ENCODE measurements at regions not wholly inside any gene's neighbourhood (a gene's known extent, or its start where the extent isn't known, plus 50 kb on each side); places are given as distances from the start of the nearest gene placed in this dataset.

- BruUV-seq (replicated peaks), result no TSS peak
- Histone ChIP-seq H2AFZ (ENCODE audit: low read length) (no peak overlapping the region), H3K36me3 (ENCODE audit: low read depth, low read length) (no peaks in the 10 kb centered on the region), H3K27ac (ENCODE audit: low read length) (no peak overlapping the region), H3K79me2 (ENCODE audit: low read length) (no peaks in the 10 kb centered on the region), H3K4me3 (ENCODE audit: low read length) (no peak overlapping the region), H3F3A (ENCODE audit: low read length, unreplicated experiment) (no peaks in the 10 kb centered on the region), H3K4me2 (ENCODE audit: low read length) (no peak overlapping the region), H3K9me2 (replicated peaks; ENCODE audit: low read length) (no peaks in the 10 kb centered on the region), H3K9ac (ENCODE audit: low read length) (no peak overlapping the region), H4K20me1 (ENCODE audit: low read length) (no peaks in the 10 kb centered on the region), H3K4me1 (ENCODE audit: insufficient read depth, low read length) (no peaks in the 10 kb centered on the region), H3K27me3 (ENCODE audit: low read length) (no peaks in the 10 kb centered on the region), H3K9me3 (ENCODE audit: low read length) (no peaks in the 10 kb centered on the region)
- DNase-seq, result no peak
- ChIA-PET POLR2A (ENCODE audit: unreplicated experiment) (no interaction called here), CTCF (no interaction called here)
- intact Hi-C loops (cut with micrococcal nuclease), result no loop called here
- TF ChIP-seq CTCF (conservative IDR thresholded peaks at IDR 0.05; ENCODE audit: low read depth, low read length) (no peak), EZH2 (IDR thresholded peaks at IDR 0.05; ENCODE audit: low read length, unreplicated experiment) (no peak), EZH2phosphoT487 (IDR thresholded peaks at IDR 0.05; ENCODE audit: borderline replicate concordance, low read length) (no peak)
- ATAC-seq, result no peak
Measured at GRCh38 chr2:155810411-155810810, 522.1 kb downstream of the NR4A2 start.

- H3K36me3 ChIP-seq (ENCODE audit: low read depth, low read length), result no peaks in the 10 kb centered on the region
- BruUV-seq (replicated peaks), result no TSS peak
- H3K9ac ChIP-seq (ENCODE audit: low read length), result no peak overlapping the region
- H3K9me3 ChIP-seq (ENCODE audit: low read length), result no peaks in the 10 kb centered on the region
- ATAC-seq, result no peak
- no peak overlapping the region for H3K27ac ChIP-seq (ENCODE audit: low read length)
- H2AFZ ChIP-seq (ENCODE audit: low read length), result no peak overlapping the region
- no peaks in the 10 kb centered on the region for H3K4me1 ChIP-seq (ENCODE audit: insufficient read depth, low read length)
- H3F3A ChIP-seq (ENCODE audit: low read length, unreplicated experiment), result no peaks in the 10 kb centered on the region
- no peak for TF ChIP-seq EZH2 (IDR thresholded peaks at IDR 0.05; ENCODE audit: low read length, unreplicated experiment)
- TF ChIP-seq CTCF (conservative IDR thresholded peaks at IDR 0.05; ENCODE audit: low read depth, low read length), result no peak
- no peak for TF ChIP-seq EZH2phosphoT487 (IDR thresholded peaks at IDR 0.05; ENCODE audit: borderline replicate concordance, low read length)
- no peak overlapping the region for H3K4me2 ChIP-seq (ENCODE audit: low read length)
- H3K79me2 ChIP-seq (ENCODE audit: low read length), result no peaks in the 10 kb centered on the region
- no peaks in the 10 kb centered on the region for H3K9me2 ChIP-seq (replicated peaks; ENCODE audit: low read length)
- H4K20me1 ChIP-seq (ENCODE audit: low read length), result no peaks in the 10 kb centered on the region
- intact Hi-C loops (cut with micrococcal nuclease), result no loop called here
- no peak overlapping the region for H3K4me3 ChIP-seq (ENCODE audit: low read length)
- no peak for DNase-seq
- H3K27me3 ChIP-seq (ENCODE audit: low read length), result no peaks in the 10 kb centered on the region
- ChIA-PET CTCF (no interaction called here), POLR2A (ENCODE audit: unreplicated experiment) (no interaction called here)
Measured at GRCh38 chr2:155802888-155803287, 529.6 kb downstream of the NR4A2 start.

GRCh38 chr2:155792666-155793065 lies 539.9 kb downstream of the NR4A2 start:
- no peak overlapping the region for H3K4me2 ChIP-seq (ENCODE audit: low read length)
- ATAC-seq, result no peak
- BruUV-seq (replicated peaks), result no TSS peak
- H3K79me2 ChIP-seq (ENCODE audit: low read length), result no peaks in the 10 kb centered on the region
- no peak overlapping the region for H2AFZ ChIP-seq (ENCODE audit: low read length)
- intact Hi-C loops (cut with micrococcal nuclease), result no loop called here
- no peaks in the 10 kb centered on the region for H3K36me3 ChIP-seq (ENCODE audit: low read depth, low read length)
- 0 out of 2 replicates have a peak, but pooled peaks cover 12% of the 10 kb centered on the region for H3K9me3 ChIP-seq (ENCODE audit: low read length)
- no peak for DNase-seq
- ChIA-PET CTCF (no interaction called here), POLR2A (ENCODE audit: unreplicated experiment) (no interaction called here)
- H3K27ac ChIP-seq (ENCODE audit: low read length), result no peak overlapping the region
- no peaks in the 10 kb centered on the region for H3F3A ChIP-seq (ENCODE audit: low read length, unreplicated experiment)
- H3K4me1 ChIP-seq (ENCODE audit: insufficient read depth, low read length), result no peaks in the 10 kb centered on the region
- no peak overlapping the region for H3K4me3 ChIP-seq (ENCODE audit: low read length)
- TF ChIP-seq EZH2 (IDR thresholded peaks at IDR 0.05; ENCODE audit: low read length, unreplicated experiment) (no peak), CTCF (conservative IDR thresholded peaks at IDR 0.05; ENCODE audit: low read depth, low read length) (no peak), EZH2phosphoT487 (IDR thresholded peaks at IDR 0.05; ENCODE audit: borderline replicate concordance, low read length) (no peak)
- no peaks in the 10 kb centered on the region for H3K9me2 ChIP-seq (replicated peaks; ENCODE audit: low read length)
- H4K20me1 ChIP-seq (ENCODE audit: low read length), result no peaks in the 10 kb centered on the region
- no peaks in the 10 kb centered on the region for H3K27me3 ChIP-seq (ENCODE audit: low read length)
- no peak overlapping the region for H3K9ac ChIP-seq (ENCODE audit: low read length)
